ENCODE measurements at regions not wholly inside any gene's neighbourhood (a gene's known extent, or its start where the extent isn't known, plus 50 kb on each side); places are given as distances from the start of the nearest gene placed in this dataset.

- Histone ChIP-seq H3K27ac (no peak overlapping the region), H3K36me3 (no peaks in the 10 kb centered on the region), H3K27me3 (no peaks in the 10 kb centered on the region), H3K9me3 (no peaks in the 10 kb centered on the region), H3K4me1 (peaks cover 0 to 6% (median 0%) of the 10 kb centered on the region in 3 donors), H3K4me3 (no peak overlapping the region)
- intact Hi-C loops (cut with DNase I): no loop called here
- 55 to 62% methylated on average over 1 of the region's 1 CpG for WGBS, 2 donors
- no peak for ATAC-seq
- no peak for FAIRE-seq
- no peak for TF ChIP-seq CTCF (IDR thresholded peaks at IDR 0.05)
- no peak for DNase-seq
Measured at GRCh38 chr2:203813684-203814083, 53.9 kb upstream of the CTLA4 start.

GRCh38 chr2:203814661-203815540, 52.7 kb upstream of the CTLA4 start:
- no peaks in the 10 kb centered on the region for H3K36me3 ChIP-seq
- H3K27ac ChIP-seq: no peak overlapping the region
- DNase-seq (peak in 2 of 6 donors; percentile 11 to 45), ATAC-seq (peak; percentile 77 to 94 (median 90)), FAIRE-seq (no peak)
- 26 to 27% methylated on average over 10 of the region's 10 CpGs for WGBS, 2 donors
- peak; percentile 31 to 68 (median 62) for TF ChIP-seq CTCF (IDR thresholded peaks at IDR 0.05)
- no peaks in the 10 kb centered on the region for H3K9me3 ChIP-seq
- intact Hi-C loops (cut with DNase I): no loop called here
- H3K27me3 ChIP-seq: no peaks in the 10 kb centered on the region
- H3K4me1 ChIP-seq: peaks cover 0 to 6% (median 0%) of the 10 kb centered on the region in 3 donors
- H3K4me3 ChIP-seq: no peak overlapping the region

GRCh38 chr2:203815541-203815898, 52.1 kb upstream of the CTLA4 start:
- FAIRE-seq: no peak
- no peak overlapping the region for H3K4me3 ChIP-seq
- no peaks in the 10 kb centered on the region for H3K36me3 ChIP-seq
- no peak overlapping the region for H3K27ac ChIP-seq
- no peaks in the 10 kb centered on the region for H3K27me3 ChIP-seq
- DNase-seq: no peak
- no peak for TF ChIP-seq CTCF (IDR thresholded peaks at IDR 0.05)
- H3K4me1 ChIP-seq: peaks cover 0 to 6% (median 0%) of the 10 kb centered on the region in 3 donors
- intact Hi-C loops (cut with DNase I): no loop called here
- H3K9me3 ChIP-seq: no peaks in the 10 kb centered on the region
- ATAC-seq: no peak
- WGBS, 2 donors: 1% methylated on average over 2 of the region's 2 CpGs

GRCh38 chr2:203817147-203817546, 50.4 kb upstream of the CTLA4 start:
- H3K9me3 ChIP-seq: no peaks in the 10 kb centered on the region
- peaks cover 0 to 4% (median 0%) of the 10 kb centered on the region in 3 donors for H3K4me1 ChIP-seq
- H3K36me3 ChIP-seq: no peaks in the 10 kb centered on the region
- 50 to 63% methylated on average over 5 of the region's 5 CpGs for WGBS, 2 donors
- DNase-seq (no peak), FAIRE-seq (no peak), ATAC-seq (no peak)
- no peaks in the 10 kb centered on the region for H3K27me3 ChIP-seq
- intact Hi-C loops (cut with DNase I): no loop called here
- no peak overlapping the region for H3K4me3 ChIP-seq
- no peak for TF ChIP-seq CTCF (IDR thresholded peaks at IDR 0.05)
- H3K27ac ChIP-seq: no peak overlapping the region

Data from pancreas (tissue), 10 donors.